ENCODE measurements at regions not wholly inside any gene's neighbourhood (a gene's known extent, or its start where the extent isn't known, plus 50 kb on each side); places are given as distances from the start of the nearest gene placed in this dataset.

- Histone ChIP-seq H3K9ac (ENCODE audit: low read length) (no peak overlapping the region), H3K79me2 (ENCODE audit: insufficient read depth, low read length) (no peaks in the 10 kb centered on the region), H4K20me1 (ENCODE audit: insufficient read depth, low read length) (no peaks in the 10 kb centered on the region), H2AFZ (ENCODE audit: low read depth, low read length) (no peak overlapping the region), H3K9me3 (ENCODE audit: insufficient read depth, low read depth, low read length) (no peaks in the 10 kb centered on the region), H3K4me1 (ENCODE audit: insufficient read depth, low read length) (no peaks in the 10 kb centered on the region), H3K4me2 (ENCODE audit: low read length) (no peak overlapping the region), H3K27me3 (ENCODE audit: insufficient read depth, low read length) (no peaks in the 10 kb centered on the region), H3K27ac (ENCODE audit: low read depth, low read length) (no peak overlapping the region), H3K36me3 (ENCODE audit: insufficient read depth, low read length) (no peaks in the 10 kb centered on the region), H3K4me3 (ENCODE audit: insufficient read depth, low read depth, low read length) (no peak overlapping the region)
- peaks cover 29% of the 10 kb centered on the region for H3K27me3 Mint-ChIP-seq (ENCODE audit: low read depth, unreplicated experiment)
- DNase-seq (ENCODE audit: low read depth) (no peak), FAIRE-seq (no peak)
- peaks cover 3% of the 10 kb centered on the region for H3K4me1 Mint-ChIP-seq (ENCODE audit: low read depth, unreplicated experiment)
- no peak overlapping the region for H3K27ac Mint-ChIP-seq (ENCODE audit: unreplicated experiment)
- H3K9me3 Mint-ChIP-seq (ENCODE audit: unreplicated experiment) = no peaks in the 10 kb centered on the region
- no peaks in the 10 kb centered on the region for H3K36me3 Mint-ChIP-seq (ENCODE audit: low read depth, unreplicated experiment)
- no peak overlapping the region for H3K4me3 Mint-ChIP-seq (ENCODE audit: unreplicated experiment)
- TF ChIP-seq EZH2 (IDR thresholded peaks at IDR 0.05; ENCODE audit: insufficient read depth, low read length) = no peak
- TF ChIP-seq CTCF (IDR thresholded peaks at IDR 0.05; ENCODE audit: insufficient read depth, low read depth, low read length) = no peak
Measured at GRCh38 chr16:9308356-9308801, 216.9 kb downstream of the HAPSTR1 start.

DNA sequence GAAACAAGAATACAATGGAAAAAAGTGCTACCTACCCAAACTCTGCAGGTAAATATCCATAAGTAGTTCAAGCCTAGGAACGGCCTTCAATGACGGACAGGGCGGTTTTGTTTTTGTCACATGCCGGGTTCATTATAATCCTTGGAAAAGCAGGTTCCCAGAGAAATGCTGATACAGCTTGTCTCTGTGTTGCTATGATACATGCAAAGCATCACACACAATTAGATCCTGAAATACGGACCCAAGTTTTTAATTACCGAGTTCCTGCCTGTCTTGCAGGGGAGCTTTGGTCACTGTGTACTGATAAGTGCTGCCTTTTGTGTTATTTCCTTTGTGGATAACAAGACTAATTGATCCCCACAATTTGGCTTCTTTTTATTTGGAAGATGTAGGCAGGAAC lies 217.4 kb downstream of the HAPSTR1 start:
- Mint-ChIP-seq H3K27me3 (ENCODE audit: low read depth, unreplicated experiment) (peaks cover 29% of the 10 kb centered on the region), H3K9me3 (ENCODE audit: unreplicated experiment) (no peaks in the 10 kb centered on the region)
- H4K20me1 ChIP-seq (ENCODE audit: insufficient read depth, low read length) = no peaks in the 10 kb centered on the region

More for the DNA sequence above, 217.4 kb downstream of the HAPSTR1 start:
- Mint-ChIP-seq H3K4me3 (ENCODE audit: unreplicated experiment) (no peak overlapping the region), H3K4me1 (ENCODE audit: low read depth, unreplicated experiment) (peaks cover 3% of the 10 kb centered on the region), H3K27ac (ENCODE audit: unreplicated experiment) (no peak overlapping the region), H3K36me3 (ENCODE audit: low read depth, unreplicated experiment) (no peaks in the 10 kb centered on the region)
- no peak overlapping the region for H3K4me3 ChIP-seq (ENCODE audit: insufficient read depth, low read depth, low read length)
- no peak overlapping the region for H2AFZ ChIP-seq (ENCODE audit: low read depth, low read length)
- DNase-seq (ENCODE audit: low read depth) = no peak
- no peaks in the 10 kb centered on the region for H3K4me1 ChIP-seq (ENCODE audit: insufficient read depth, low read length)
- H3K36me3 ChIP-seq (ENCODE audit: insufficient read depth, low read length) = no peaks in the 10 kb centered on the region
- no peaks in the 10 kb centered on the region for H3K79me2 ChIP-seq (ENCODE audit: insufficient read depth, low read length)
- FAIRE-seq = no peak
- TF ChIP-seq CTCF (IDR thresholded peaks at IDR 0.05; ENCODE audit: insufficient read depth, low read depth, low read length) = no peak
- no peak for TF ChIP-seq EZH2 (IDR thresholded peaks at IDR 0.05; ENCODE audit: insufficient read depth, low read length)
- H3K9me3 ChIP-seq (ENCODE audit: insufficient read depth, low read depth, low read length) = no peaks in the 10 kb centered on the region
- H3K4me2 ChIP-seq (ENCODE audit: low read length) = no peak overlapping the region
- no peaks in the 10 kb centered on the region for H3K27me3 ChIP-seq (ENCODE audit: insufficient read depth, low read length)
- H3K27ac ChIP-seq (ENCODE audit: low read depth, low read length) = no peak overlapping the region
- H3K9ac ChIP-seq (ENCODE audit: low read length) = no peak overlapping the region
